GM19438 (cell line): ENCODE measurements at regions not wholly inside any gene's neighbourhood (a gene's known extent, or its start where the extent isn't known, plus 50 kb on each side); places are given as distances from the start of the nearest gene placed in this dataset.
"Not testable (repeated sequence)": the region's sequence is repeated elsewhere in the genome, so short reads cannot be mapped to it uniquely, and the experiment has no call there.

ENCODE experiments used
- ATAC-seq: cut with Tn5 transposase; IDR thresholded peaks from one replicate; pipeline ENCODE4 v1.9.1; 2021; ENCODE audit warnings: low read depth; ENCODE audit not compliant: unreplicated experiment

DNA sequence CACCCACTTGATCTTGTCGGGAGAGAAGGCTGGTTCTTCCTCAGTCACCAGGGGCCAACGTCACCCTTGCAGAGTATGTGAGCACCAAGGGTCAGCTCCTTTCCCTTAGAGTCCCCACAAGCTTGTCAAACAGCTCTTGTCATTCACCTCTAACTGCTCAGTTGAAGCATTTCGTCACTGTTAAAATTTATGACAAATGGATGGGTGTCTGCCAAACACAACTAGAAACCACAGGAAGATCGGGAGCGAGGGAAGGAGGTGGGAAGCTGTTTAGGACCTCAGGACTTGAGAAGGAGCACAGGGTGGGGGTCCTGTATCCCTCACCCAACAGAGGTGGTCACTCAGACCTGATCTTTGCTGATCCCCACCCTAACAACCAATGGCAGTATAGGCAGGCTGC lies 373.3 kb upstream of the IGFBP3 start:
- ATAC-seq = no peak

DNA sequence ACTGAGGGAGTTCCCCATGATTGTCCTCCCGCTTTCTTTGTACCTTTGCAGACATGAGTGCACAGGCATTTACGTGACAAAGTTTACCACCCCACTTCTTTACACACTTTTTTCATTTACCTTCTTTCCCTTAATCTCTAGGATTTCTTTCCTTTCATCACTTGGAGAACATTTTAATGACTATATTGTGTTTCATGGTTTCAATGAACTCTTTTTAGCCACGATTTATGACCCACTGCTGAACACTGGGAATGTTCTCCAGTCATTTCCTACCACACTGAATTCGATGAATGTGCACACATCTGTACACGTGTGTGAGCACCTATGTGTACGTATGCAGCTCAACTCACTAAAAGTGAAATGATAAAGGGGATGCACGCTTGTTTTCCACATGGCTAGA lies 371.7 kb upstream of the IGFBP3 start:
- no peak for ATAC-seq

DNA sequence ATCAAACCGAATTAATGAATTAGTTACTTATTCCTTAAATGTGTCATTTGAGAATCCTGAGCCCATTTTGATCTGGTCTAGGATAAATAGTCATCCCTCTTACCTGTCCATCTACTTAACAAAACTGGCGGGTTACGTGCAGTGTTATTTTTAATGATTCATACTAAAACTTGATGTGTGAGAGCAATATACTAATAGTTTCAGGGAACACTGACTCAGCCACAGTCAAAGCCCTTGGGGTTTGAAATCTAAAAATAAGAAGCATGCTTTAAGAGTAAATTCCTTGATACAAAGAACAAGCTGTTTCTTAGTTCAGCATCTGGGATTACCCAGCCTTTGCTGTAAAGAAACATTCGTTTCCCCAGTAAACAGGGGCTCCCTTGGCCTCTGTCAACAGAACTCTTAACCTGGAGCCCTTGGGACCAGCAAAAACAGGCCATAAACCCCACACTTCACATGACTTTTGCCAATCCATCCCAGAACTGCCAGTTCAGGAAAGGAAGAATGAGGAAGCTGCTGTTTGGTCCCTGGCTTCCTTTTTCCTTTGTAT lies 370.6 kb upstream of the IGFBP3 start:
- peak; percentile 50 for ATAC-seq

DNA sequence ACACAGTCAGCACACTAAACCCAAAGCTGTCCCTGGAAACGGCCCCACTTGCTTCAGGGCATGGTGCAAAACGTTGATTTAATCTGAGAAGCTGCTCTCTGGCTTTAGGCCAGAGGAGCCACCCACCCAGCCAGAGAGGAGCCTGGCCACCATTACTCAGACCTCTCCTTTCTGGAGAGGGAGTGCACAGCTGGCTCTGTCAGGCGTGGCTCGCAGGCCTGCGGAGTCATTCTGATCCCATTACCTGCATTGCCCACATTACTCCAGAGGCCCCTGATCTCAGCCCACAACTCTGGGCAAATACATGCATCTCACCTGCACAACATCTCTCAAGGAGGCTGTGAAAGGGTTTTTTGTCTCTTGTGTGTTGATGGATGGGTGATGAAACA lies 370.0 kb upstream of the IGFBP3 start:
- peak; percentile 50 for ATAC-seq

DNA sequence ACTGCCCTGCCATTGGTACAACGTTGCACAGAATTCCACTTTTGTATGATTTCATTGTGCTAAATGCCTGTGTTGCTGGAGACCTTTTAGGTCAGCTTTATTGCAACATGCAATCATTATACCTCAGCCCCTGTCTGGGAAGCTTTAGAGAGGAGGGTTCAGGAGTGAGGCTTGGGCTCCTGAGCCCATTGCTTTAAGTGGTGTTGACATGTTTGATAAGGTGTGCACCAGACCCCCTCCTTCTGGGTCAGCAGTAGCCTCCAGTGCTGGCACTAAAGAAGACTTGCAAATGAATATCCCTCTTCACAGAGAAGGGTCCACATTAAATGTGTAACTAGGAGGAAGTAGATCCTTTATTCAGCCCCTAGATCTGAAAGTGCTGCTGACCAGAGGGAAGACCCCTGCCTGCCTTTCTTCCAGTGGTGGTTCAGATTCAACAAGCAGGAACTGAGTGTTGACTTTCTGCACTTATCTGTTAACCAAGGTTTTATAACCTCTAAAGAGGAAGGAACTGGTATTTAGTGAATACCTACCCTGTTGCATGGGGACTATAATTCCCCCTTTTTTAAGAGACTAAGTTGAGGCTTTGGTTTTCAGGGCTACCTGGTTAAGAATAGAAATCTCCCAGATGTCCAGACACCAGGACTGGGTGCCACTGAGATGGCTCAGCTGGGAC lies 369.4 kb upstream of the IGFBP3 start:
- peak; percentile 17 for ATAC-seq

DNA sequence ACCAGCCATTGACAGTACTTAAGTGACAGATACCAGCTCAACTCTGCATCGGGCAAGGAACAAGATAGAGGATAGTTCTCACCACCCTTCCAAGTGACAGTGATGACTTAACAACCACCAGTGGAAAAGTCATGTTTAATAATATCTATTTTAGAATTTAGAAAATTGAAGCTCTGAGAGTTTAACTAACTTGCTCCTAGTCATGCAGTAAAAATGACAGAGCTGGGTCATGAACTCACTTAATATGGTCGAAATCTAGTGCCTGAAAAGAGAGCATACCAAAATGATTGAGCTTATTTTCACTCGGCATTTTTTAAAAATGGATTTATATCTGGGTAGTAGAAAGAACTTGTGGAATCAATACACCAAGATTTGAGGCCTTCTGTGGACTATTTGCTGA lies 367.8 kb upstream of the IGFBP3 start:
- no peak for ATAC-seq

DNA sequence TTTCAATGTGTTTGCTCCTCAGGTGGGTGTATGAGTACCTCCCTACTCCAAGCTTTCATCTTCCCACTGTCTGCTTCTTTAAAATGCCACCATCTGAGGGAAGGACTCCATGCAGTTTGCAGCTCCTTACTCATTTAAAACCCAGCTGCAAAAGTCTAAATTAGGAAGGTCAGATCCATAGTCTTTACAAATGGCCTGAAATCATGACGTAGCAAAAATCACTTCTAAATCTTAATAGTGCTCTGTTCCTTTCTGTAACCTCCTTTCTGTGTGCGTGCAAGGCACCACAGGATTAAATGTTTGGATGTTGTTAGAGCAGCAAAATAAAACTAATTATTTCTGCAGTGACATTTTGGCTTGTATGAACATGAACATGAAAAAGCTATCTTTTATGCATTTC lies 366.9 kb upstream of the IGFBP3 start:
- ATAC-seq = no peak

DNA sequence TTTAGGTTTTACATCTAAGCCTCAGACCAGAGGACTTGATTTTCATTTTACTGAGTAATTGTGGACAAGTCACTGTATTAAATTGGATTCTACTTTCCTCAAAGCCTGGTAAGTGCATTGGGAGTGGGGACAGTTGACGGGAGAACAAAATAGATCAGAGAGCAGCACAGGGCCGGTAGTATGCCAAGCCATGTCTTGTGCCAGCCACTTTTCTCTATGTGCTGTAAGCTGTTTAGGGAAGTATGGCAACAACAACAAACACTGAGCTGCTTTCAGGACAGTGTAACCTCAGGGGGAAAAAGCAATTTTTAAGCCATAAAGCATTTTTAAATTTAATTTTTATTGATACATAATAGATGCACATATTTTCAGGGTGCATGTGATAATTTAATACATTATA lies 365.9 kb upstream of the IGFBP3 start:
- no peak for ATAC-seq

DNA sequence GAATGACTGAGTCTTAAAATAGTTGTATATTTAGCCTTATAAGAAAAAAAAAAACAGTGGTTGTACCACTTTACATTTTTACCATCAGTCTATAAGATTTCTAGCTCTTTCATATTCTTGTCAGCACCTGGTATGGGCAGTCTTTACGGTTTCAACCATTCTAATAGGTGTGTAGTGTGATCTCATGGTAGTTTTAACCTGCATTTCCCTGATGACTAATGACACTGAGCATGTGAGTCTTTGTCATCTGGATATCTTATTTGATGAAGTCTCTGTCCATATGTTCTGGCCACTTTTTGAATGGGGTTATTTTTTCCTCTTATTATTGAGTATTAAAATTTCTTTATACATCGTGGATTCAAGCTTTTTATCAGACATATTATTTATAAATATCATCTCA lies 365.3 kb upstream of the IGFBP3 start:
- ATAC-seq = no peak

DNA sequence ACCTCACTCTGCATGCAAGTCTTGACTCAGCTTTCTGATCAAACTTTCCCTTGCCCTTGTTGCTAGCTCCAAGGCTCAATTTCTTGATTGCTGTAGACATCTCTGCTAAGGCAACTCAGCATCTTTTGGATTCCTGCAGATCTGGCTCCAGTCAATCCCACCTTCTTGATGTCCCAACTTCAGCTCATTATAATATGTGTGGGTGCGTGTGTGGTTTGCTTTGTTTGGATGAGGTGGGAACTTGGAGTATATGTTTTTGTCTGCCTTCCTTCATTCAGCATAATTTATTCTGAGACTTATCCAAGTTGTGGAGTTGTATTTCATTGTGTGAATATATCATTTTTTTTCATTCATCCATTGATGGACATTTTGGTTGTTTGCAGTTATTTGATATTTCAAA lies 364.8 kb upstream of the IGFBP3 start:
- ATAC-seq = no peak

DNA sequence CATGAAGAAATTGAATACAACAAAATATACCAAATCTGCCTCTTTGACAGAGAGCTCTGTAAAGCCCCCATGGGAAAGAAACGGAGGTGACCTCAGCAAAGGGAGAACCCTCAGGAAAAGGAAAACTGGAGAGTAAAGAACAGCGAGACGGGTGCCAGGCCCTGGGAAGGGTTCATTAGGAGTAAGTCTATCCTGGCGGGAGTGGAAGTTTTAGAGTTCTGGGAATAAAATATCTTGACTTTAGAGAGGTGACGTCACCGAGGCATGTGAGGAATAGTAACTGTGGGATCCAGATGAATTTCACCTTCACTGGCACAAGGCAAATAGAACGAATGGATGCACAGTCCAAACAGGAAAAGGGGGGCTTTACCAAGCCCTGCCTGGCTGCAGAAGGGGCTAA lies 362.8 kb upstream of the IGFBP3 start:
- ATAC-seq = no peak

DNA sequence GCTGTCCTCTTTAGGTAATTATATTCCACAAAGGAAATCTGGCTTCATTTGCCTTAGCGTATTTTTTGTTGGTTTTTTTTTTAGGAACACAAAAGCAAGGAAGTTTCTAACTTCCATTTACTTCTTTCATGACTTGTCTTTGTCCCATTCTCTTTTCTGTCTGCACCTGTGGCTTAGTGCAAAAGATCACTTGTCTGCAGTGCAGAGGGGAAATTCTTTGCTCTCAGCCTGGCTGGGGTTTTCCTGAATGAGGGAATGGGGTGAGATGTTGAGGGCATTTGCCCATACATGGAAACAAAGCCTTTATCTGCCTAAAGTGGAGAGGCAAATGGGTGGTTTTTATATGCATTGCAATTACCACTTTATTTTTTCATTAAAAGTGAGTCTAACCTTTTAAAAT lies 361.1 kb upstream of the IGFBP3 start:
- ATAC-seq = no peak

DNA sequence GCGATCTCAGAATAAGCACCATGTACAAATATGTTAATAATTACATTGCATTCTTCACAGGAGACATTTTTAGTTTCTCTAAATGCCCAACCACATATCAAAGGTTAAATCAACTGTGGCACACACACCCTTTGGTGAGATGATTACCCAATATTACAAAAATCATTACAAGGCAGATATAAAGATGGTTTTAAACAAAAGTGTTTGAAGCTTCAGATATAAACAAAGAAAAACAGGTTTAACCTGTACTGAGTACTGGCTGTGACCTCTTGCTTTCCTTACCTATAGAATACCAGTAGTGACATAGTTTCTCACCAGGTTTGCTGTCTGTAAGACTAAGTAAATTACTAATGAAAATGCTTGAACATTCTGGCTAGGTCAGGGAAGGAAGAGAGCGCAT lies 360.0 kb upstream of the IGFBP3 start:
- no peak for ATAC-seq

DNA sequence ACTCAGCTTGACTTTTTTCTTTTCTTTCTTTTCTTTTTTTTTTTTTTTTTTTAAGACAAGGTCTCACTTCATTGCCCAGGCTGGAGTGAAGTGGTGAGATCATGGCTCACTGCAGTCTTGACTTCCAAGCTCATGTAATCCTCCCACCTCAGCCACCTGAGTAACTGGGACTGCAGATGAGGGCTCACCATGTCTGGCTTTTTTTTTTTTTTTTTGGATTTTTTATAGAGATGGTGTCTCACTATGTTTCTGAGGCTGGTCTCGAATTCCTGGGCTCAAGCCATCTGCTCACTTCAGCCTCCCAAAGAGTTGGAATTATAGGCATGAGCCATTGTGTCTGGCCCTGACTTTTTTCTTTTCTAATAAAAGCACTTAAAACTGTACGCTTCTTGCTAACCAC lies 358.2 kb upstream of the IGFBP3 start:
- no peak for ATAC-seq

DNA sequence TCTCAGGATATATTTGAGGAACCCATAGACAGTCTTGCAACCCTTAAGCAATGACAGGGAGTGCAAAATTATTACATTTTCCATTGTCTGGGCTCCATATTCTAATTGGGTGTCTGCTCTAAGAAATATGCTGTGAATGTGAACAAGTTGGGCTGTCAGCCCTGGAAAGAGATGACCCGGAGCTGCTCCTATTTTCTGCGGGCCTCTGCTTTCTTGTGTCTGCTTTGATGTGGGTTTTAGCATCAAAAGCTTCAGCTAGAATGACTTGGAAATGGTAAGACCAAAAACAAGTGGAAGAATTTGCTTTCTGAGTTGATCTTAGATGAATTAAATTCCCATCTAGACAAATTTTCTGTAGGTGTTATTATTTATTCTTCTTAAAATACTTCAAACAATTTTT lies 343.6 kb upstream of the IGFBP3 start:
- ATAC-seq = no peak

DNA sequence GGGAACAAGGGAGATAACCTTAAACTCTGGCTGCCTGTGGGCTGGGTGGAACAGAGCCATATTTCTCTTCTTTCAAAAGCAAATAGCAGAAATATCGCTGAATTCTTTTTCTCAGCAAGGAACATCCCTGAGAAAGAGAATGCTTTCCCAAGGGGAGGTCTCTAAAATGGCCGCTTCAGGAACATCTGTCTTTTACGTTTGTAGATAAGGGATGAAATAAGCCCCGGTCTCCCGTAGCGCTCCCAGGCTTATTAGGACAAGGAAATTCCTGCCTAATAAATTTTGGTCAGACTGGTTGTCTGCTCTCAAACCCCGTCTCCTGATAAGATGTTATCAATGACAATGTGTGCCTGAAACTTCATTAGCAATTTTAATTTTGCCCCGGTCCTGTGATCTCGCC lies 340.6 kb upstream of the IGFBP3 start:
- not testable (repeated sequence) for ATAC-seq

DNA sequence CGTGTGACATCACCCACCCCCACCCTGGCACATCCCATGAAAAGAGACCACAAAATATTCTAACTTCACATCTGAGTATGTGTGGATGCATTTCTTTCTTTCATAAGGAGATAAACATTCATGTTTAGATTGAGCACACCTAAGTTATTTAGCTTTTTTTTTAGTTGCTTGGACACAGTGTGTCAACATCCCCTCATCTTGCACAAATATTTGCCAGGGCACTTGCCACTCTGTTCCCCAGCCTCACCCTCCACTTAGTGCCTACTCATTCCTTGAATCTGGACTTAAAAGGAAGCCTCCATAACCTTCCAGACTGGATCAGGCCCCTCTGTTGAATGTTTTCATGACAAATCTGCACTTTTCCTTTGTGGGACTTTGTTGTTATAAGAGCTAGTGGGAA lies 338.9 kb upstream of the IGFBP3 start:
- ATAC-seq = no peak

DNA sequence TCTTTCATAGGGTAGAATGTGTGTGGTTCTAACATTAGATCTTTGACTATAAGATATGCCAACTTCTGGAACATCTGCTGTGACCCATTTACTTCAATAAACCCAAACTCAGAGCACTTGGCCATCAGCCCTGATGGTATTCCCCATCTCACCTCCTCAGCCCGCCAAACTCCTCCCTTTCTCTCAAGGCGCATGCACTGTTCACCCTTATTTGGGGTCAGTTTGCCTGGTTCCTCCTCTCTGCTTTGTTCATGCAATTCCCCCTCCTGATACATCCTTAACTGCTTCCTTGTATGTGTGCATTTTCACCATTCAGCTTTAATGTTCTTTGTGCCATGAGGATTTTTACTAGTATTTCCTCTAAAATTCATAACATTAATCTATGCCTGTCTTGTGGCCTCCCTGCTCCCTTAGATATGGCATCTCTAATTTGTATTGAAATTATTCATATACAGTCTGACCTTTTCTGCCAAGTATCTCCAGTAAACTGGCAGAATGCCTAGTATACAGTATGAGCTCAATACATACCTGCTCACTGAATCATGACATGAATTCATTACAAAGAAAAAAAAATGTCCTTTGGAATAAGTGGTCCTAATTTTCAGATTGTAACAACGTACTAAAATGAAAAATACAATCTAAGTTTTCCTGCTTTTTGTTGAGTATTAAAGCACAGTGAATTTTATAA lies 336.8 kb upstream of the IGFBP3 start:
- ATAC-seq = no peak

DNA sequence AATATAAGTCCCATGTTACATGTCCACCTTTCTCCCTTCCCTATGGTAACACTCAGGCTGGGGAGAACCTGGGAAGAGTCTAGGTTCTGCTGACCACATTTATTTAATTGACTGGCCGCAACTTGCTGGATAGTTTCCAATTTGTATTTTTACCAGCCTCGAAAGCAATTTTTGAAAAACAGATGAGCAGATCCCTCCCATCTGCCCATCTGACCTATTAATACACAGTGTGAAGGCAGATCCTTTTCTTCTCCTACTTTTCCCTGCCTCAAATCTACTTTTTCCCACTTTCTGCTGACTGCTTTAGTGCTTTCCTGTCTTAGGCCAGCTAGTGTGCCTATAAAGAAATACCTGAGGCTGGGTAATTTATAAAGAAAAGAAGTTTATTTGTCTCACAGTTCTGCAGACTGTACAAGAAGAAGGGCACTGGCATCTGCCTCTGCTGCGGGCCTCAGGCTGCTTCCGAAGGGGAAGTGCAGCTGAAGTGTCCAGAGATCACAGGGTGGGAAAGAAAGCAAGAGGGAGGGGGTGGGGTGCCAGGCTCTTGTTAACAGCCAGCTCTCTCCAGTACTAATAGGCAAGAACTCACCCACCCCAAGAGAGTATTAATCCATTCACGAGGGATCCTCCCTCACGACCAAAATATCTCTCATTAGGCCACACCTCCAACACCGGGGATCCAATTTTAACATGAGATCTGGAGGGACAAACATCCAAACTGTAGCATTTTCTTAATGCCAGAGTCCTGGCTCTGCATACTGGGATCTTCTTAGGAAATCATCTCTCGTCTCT lies 336.0 kb upstream of the IGFBP3 start:
- ATAC-seq = no peak

DNA sequence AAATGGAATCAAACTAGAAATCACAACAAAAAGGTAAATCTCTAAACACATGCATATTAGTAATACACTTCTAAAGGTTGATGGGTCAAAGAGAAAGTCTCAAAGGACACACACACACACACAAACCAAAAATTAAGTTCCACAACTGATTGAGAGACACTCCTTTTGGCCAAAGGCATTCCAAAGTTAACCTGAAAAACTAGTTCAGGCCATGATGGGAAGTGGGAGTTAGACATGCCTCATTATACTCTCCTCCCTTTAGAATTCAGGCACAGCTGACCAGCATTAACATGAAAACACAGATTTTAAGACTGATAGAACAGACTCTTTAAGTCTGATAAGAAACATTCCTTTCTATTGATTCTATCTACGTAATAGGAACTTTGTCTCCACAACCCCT lies 332.4 kb upstream of the IGFBP3 start:
- ATAC-seq = no peak

DNA sequence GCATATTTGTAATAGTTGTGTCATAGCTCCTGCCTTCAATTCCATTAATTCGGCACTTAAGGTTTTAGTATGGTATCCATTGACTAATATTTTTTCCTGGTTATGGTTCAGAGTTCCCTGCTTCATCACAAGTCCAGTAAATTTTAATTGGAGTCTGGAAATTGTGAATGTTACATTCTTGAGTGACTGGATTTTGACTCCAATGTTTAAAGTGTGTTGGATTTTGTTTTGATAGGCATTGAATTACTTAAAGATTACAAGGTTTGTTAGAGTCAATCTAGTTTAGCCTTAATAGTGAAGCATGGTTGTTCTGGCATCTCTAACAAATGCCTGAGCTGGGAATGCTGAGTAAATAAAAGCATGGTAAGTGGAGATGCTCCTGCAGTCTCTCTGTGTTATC lies 326.6 kb upstream of the IGFBP3 start:
- no peak for ATAC-seq
